IMR-90 (cell line): ENCODE measurements at regions not wholly inside any gene's neighbourhood (a gene's known extent, or its start where the extent isn't known, plus 50 kb on each side); places are given as distances from the start of the nearest gene placed in this dataset.

Experiments used
- CEBPB ChIP-seq: IDR thresholded peaks from 2 replicates; pipeline ENCODE4 v1.6.1; 2012; ENCODE audit warnings: low read depth, low read length, improper control_type of control experiment
- CTCF ChIP-seq: conservative IDR thresholded peaks from 2 replicates; pipeline ENCODE4 v1.5.1; 2012; ENCODE audit warnings: mild to moderate bottlenecking, low read depth, low read length, improper control_type of control experiment
- FOS ChIP-seq: fragments of 150-350 bp; IDR thresholded peaks from 2 replicates; pipeline ENCODE4 v1.6.1; 2016; ENCODE audit warnings: low read depth, low read length
- MAFK ChIP-seq: IDR thresholded peaks from 2 replicates; pipeline ENCODE4 v1.6.1; 2012; ENCODE audit warnings: low read depth, low read length, improper control_type of control experiment
- MAZ ChIP-seq: IDR thresholded peaks from 2 replicates; pipeline ENCODE4 v1.6.1; 2012; ENCODE audit warnings: low read depth, mild to moderate bottlenecking, low read length, improper control_type of control experiment, moderate library complexity, borderline replicate concordance
- MXI1 ChIP-seq: IDR thresholded peaks from 2 replicates; pipeline ENCODE4 v1.6.1; 2012; ENCODE audit warnings: low read depth, mild to moderate bottlenecking, low read length, moderate library complexity, borderline replicate concordance
- NFE2L2 ChIP-seq: fragments of 150-350 bp; IDR thresholded peaks from 2 replicates; pipeline ENCODE4 v1.6.1; 2016; ENCODE audit warnings: low read depth, mild to moderate bottlenecking, low read length
- POLR2A ChIP-seq: IDR thresholded peaks from 2 replicates; pipeline ENCODE4 v1.6.1; 2012; ENCODE audit warnings: mild to moderate bottlenecking, low read depth, low read length
- RAD21 ChIP-seq: IDR thresholded peaks from 2 replicates; pipeline ENCODE4 v1.6.1; 2012; ENCODE audit warnings: low read length, improper control_type of control experiment
- RCOR1 ChIP-seq: IDR thresholded peaks from 2 replicates; pipeline ENCODE4 v1.6.1; 2012; ENCODE audit warnings: mild to moderate bottlenecking, low read length, improper control_type of control experiment; ENCODE audit not compliant: insufficient replicate concordance
- RFX5 ChIP-seq: IDR thresholded peaks from 2 replicates; pipeline ENCODE4 v1.8.0; 2012; ENCODE audit warnings: low read depth, mild to moderate bottlenecking, low read length, moderate library complexity
- USF2 ChIP-seq: fragments of 150-350 bp; IDR thresholded peaks from 2 replicates; pipeline ENCODE4 v1.6.1; 2017; ENCODE audit warnings: mild to moderate bottlenecking, antibody characterized with exemption, low read length, low read depth

- TF ChIP-seq CTCF (no peak), MXI1 (no peak), RCOR1 (no peak), USF2 (no peak), POLR2A (no peak), RAD21 (no peak), RFX5 (no peak), FOS (no peak), NFE2L2 (no peak), MAFK (no peak), CEBPB (no peak), MAZ (no peak)
Measured at GRCh38 chr3:69604735-69605450, 134.4 kb upstream of the MITF start.
